ENCODE measurements at regions not wholly inside any gene's neighbourhood (a gene's known extent, or its start where the extent isn't known, plus 50 kb on each side); places are given as distances from the start of the nearest gene placed in this dataset.

DNA sequence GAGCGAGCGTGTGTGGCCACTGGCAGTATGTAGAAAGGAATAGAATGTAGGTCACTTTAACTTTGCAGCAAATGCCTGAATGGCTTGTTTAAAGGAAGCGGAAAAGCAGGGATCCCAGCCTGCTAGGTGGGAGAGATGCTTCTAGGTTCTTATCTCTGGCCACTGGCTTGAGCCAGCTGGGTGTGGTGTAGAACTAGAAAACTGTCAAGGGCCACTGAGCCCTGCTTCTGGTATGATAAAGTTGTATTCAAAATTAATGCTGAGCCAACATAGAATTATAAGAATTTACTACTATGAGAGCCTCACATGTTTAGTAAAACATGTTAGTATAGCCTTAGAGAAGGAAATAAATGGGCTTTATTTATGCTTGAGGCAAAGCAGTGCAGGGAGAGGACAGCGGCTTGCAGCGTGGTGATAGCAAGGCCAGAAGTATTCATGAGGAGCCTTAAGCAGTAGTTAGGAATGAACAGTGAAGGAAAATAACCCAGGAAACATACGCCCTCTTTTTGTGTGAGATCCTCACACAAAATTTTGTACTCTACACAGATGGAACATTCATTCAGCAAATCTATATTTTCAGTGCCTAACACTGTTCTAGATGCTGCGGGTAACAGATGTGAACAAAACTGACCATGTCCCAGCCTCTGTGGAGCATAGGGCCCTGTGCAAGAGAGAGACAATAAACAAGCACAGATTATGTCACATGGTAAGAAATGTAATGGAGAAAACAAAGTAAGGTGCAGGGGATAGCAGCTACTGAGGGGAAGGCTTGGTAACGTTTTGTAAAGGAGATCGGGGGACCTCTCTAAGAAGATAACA lies 863.2 kb downstream of the DIAPH3 start:
- TF ChIP-seq GATA2 (IDR thresholded peaks at IDR 0.05; ENCODE audit: low read depth, low read length) (no peak), GATA3 (IDR thresholded peaks at IDR 0.05; ENCODE audit: low read depth, low read length) (no peak)

Data from SH-SY5Y (cell line).